Activated CD8-positive, alpha-beta memory T cell treated with anti-CD3 and anti-CD28 coated beads, Interleukin-2, amount 50 U/mL, for 48 hours (primary cell): ENCODE measurements at regions not wholly inside any gene's neighbourhood (a gene's known extent, or its start where the extent isn't known, plus 50 kb on each side); places are given as distances from the start of the nearest gene placed in this dataset.

ENCODE experiments used
- DNase-seq: peaks from one replicate; pipeline ENCODE4 v3.0.0-alpha.2; 2020

- no peak for DNase-seq
Observed at GRCh38 chr1:4336507-4336906, 317.9 kb upstream of the AJAP1 start.

GRCh38 chr1:4341421-4341820 lies 313.0 kb upstream of the AJAP1 start:
- no peak for DNase-seq

GRCh38 chr1:4344065-4344732 lies 310.2 kb upstream of the AJAP1 start:
- no peak for DNase-seq

- DNase-seq = no peak
Observed at GRCh38 chr1:4345094-4345493, 309.3 kb upstream of the AJAP1 start.

GRCh38 chr1:4346131-4346530 lies 308.3 kb upstream of the AJAP1 start:
- DNase-seq = no peak

- no peak for DNase-seq
Observed at GRCh38 chr1:4351453-4351852, 303.0 kb upstream of the AJAP1 start.

- DNase-seq = no peak
Observed at GRCh38 chr1:4353090-4353856, 301.1 kb upstream of the AJAP1 start.

GRCh38 chr1:4355839-4356238 lies 298.6 kb upstream of the AJAP1 start:
- no peak for DNase-seq

GRCh38 chr1:4362314-4363044 lies 291.9 kb upstream of the AJAP1 start:
- DNase-seq = no peak

- DNase-seq = no peak
Observed at GRCh38 chr1:4366091-4366490, 288.3 kb upstream of the AJAP1 start.

- no peak for DNase-seq
Observed at GRCh38 chr1:4367230-4367777, 287.1 kb upstream of the AJAP1 start.

GRCh38 chr1:4369335-4369734 lies 285.1 kb upstream of the AJAP1 start:
- DNase-seq = no peak

GRCh38 chr1:4371849-4372248 lies 282.6 kb upstream of the AJAP1 start:
- no peak for DNase-seq

GRCh38 chr1:4375812-4376211 lies 278.6 kb upstream of the AJAP1 start:
- DNase-seq = no peak

- no peak for DNase-seq
Observed at GRCh38 chr1:4379451-4380175, 274.8 kb upstream of the AJAP1 start.

- no peak for DNase-seq
Observed at GRCh38 chr1:4380564-4381168, 273.7 kb upstream of the AJAP1 start.

GRCh38 chr1:4393191-4393590 lies 261.2 kb upstream of the AJAP1 start:
- DNase-seq = no peak

- DNase-seq = no peak
Observed at GRCh38 chr1:4394366-4394765, 260.0 kb upstream of the AJAP1 start.

GRCh38 chr1:4395158-4395557 lies 259.3 kb upstream of the AJAP1 start:
- DNase-seq = no peak

GRCh38 chr1:4395676-4396075 lies 258.7 kb upstream of the AJAP1 start:
- DNase-seq = no peak

GRCh38 chr1:4396551-4396950 lies 257.9 kb upstream of the AJAP1 start:
- no peak for DNase-seq

- DNase-seq = no peak
Observed at GRCh38 chr1:4397196-4397595, 257.2 kb upstream of the AJAP1 start.

GRCh38 chr1:4402032-4402431 lies 252.4 kb upstream of the AJAP1 start:
- no peak for DNase-seq
